Breast epithelium (tissue), 4 donors: ENCODE measurements at regions not wholly inside any gene's neighbourhood (a gene's known extent, or its start where the extent isn't known, plus 50 kb on each side); places are given as distances from the start of the nearest gene placed in this dataset.

Experiments
- DNase-seq, 2 donors: peaks; one replicate each; pipeline ENCODE4 v3.0.0-alpha.2; 2019; ENCODE audit warnings: low spot score in 2 of 2
- H3K27ac ChIP-seq, 2 donors: fragments of 200-600 bp; sonication (generic) in 1 of 2; one replicate each; pipeline ENCODE4 v1.5.1; 2016 to 2019; ENCODE audit warnings: mild to moderate bottlenecking in 1 of 2
- H3K27me3 ChIP-seq, 2 donors: fragments of 200-600 bp; sonication (generic) in 1 of 2; one replicate each; pipeline versions ENCODE4 v1.5.1 to v1.6.0; 2017 to 2019; ENCODE audit warnings: control low read depth in 1 of 2, mild to moderate bottlenecking in 1 of 2
- H3K36me3 ChIP-seq: fragments of 200-600 bp; one replicate; pipeline ENCODE4 v1.5.1; 2019
- H3K4me1 ChIP-seq, 2 donors: fragments of 200-600 bp; sonication (generic); one replicate each; pipeline ENCODE4 v1.5.1; 2016 to 2019; ENCODE audit warnings: control low read depth in 1 of 2
- H3K4me3 ChIP-seq, 3 donors: fragments of 200-600 bp; sonication (generic); 1 replicate in 2 of 3; 2 replicates in 1 of 3; pipeline ENCODE4 v1.5.1; 2016 to 2019; ENCODE audit warnings: mild to moderate bottlenecking in 3 of 3, moderate library complexity in 2 of 3
- H3K9me3 ChIP-seq, 2 donors: fragments of 200-600 bp; sonication (generic) in 1 of 2; one replicate each; pipeline ENCODE4 v1.5.1; 2016 to 2019; ENCODE audit warnings: control low read depth in 1 of 2
- POLR2A ChIP-seq: fragments of 450-650 bp; IDR thresholded peaks from one replicate; pipeline ENCODE4 v1.6.1; 2016; ENCODE audit warnings: antibody characterized with exemption, mild to moderate bottlenecking, moderate library complexity
- POLR2AphosphoS5 ChIP-seq, 3 donors: sonication (generic); formaldehyde crosslinking; IDR thresholded peaks; one replicate each; pipeline ENCODE4 v1.6.1; 2017; ENCODE audit warnings: antibody characterized with exemption in 3 of 3
- intact Hi-C: fragments of 100-400 bp; cut with DNase I; formaldehyde crosslinking; loops from one replicate; pipeline ENCODE4 v1.15.1; 2023; ENCODE audit warnings: low total_unique reads
- TF ChIP-seq, protein P1 (sequence below), 3 donors: fragments of 450-650 bp; IDR thresholded peaks; one replicate each; pipeline ENCODE4 v1.5.1; 2016 to 2017; ENCODE audit warnings: antibody characterized with exemption in 3 of 3, mild to moderate bottlenecking in 3 of 3, moderate library complexity in 3 of 3

DNA sequence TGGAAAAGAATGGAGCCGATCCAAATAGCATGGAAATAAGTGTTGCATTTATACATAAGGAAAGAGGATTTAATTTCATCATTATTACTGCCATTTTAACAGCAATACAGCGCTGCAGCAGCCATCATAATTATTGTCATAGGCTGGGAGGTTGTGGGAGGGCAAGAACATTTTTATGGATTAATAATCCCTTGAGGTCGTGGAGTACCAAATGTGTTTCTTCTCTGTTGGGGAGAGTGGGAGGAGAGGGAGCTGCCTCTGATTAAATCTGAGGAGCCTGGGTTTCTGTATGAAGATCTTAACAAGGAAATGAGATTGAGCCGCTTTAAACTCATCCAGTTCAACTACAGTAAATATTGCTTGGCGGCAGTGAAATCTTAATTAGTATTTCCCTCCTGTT, 805.9 kb downstream of the PCDH17 start:
- intact Hi-C loops, result no loop called here
- H3K36me3 ChIP-seq, result no peaks in the 10 kb centered on the region
- no peaks in the 10 kb centered on the region for H3K4me1 ChIP-seq
- TF ChIP-seq POLR2AphosphoS5 (IDR thresholded peaks at IDR 0.05) (no peak), POLR2A (no peak)
- TF ChIP-seq, protein P1, sequence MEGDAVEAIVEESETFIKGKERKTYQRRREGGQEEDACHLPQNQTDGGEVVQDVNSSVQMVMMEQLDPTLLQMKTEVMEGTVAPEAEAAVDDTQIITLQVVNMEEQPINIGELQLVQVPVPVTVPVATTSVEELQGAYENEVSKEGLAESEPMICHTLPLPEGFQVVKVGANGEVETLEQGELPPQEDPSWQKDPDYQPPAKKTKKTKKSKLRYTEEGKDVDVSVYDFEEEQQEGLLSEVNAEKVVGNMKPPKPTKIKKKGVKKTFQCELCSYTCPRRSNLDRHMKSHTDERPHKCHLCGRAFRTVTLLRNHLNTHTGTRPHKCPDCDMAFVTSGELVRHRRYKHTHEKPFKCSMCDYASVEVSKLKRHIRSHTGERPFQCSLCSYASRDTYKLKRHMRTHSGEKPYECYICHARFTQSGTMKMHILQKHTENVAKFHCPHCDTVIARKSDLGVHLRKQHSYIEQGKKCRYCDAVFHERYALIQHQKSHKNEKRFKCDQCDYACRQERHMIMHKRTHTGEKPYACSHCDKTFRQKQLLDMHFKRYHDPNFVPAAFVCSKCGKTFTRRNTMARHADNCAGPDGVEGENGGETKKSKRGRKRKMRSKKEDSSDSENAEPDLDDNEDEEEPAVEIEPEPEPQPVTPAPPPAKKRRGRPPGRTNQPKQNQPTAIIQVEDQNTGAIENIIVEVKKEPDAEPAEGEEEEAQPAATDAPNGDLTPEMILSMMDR (IDR thresholded peaks at IDR 0.05), result no peak
- H3K27ac ChIP-seq, result no peak overlapping the region
- DNase-seq, result no peak
- H3K9me3 ChIP-seq, result no peaks in the 10 kb centered on the region
- no peak overlapping the region for H3K4me3 ChIP-seq
- H3K27me3 ChIP-seq, result no peaks in the 10 kb centered on the region

DNA sequence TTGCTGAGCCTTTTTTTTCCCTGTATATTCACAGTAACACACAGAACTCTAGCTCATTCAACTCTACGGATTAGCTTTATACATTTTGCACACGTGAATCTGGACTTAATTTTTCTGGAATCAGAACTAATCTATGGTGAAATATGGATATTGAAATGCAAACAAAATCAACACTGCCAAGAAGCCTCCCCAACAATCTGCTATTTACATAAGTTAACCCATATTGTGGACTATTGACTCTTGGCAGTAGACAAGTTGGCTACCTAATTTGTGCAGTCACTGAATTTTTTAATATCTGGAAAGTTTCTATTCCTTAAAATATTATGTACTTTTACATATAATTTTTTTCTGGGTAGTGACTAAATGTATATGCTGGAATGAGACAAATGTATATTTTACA, 815.4 kb downstream of the PCDH17 start:
- Histone ChIP-seq H3K4me1 (no peaks in the 10 kb centered on the region), H3K36me3 (no peaks in the 10 kb centered on the region), H3K9me3 (no peaks in the 10 kb centered on the region), H3K27ac (no peak overlapping the region), H3K4me3 (no peak overlapping the region), H3K27me3 (no peaks in the 10 kb centered on the region)
- intact Hi-C loops, result no loop called here
- no peak for DNase-seq
- TF ChIP-seq, protein P1 (IDR thresholded peaks at IDR 0.05), result no peak
- no peak for TF ChIP-seq POLR2AphosphoS5 (IDR thresholded peaks at IDR 0.05)

DNA sequence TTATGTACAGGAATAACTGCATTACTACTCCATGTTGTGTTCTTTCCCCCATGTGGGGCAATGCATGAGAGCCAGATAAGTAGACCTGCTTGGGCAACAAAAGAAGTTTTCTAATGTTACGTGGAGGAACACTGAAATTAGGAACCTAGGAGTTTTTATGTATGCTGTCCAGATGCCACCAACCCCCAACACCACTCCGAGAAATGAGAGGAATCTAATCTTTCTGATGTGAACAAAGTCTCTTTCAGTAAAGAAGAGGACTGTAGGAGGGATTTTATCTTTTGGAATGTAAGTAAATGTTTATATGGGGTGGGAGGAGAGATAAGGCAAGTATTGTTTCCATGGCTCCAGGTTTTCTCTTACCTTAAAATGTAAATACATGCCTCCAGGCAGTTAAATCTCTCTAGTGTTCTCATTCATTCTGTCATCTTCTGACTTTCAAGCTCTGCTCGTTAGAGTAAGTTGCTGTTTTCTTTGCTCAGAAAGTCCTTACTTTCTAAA, 820.6 kb downstream of the PCDH17 start:
- H3K27me3 ChIP-seq, result no peaks in the 10 kb centered on the region

DNA sequence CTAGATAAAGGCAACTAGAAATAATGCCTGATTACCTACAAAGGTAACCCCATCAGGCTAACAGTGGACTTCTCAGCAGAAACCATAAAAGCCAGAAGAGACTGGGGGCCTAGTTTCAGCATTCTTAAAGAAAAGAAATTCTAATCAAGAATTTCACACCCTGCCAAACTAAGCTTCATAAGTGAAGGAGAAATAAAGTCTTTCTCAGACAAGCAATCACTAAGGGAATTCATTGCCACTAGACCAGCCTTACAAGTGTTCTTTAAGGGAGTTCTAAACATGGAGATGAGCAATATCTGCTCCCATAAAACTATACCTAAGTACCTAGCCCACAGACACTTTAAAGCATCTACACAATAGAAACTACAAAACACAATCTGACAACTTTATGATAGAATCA, 823.5 kb downstream of the PCDH17 start:
- Histone ChIP-seq H3K9me3 (peaks cover 0 to 6% of the 10 kb centered on the region in 2 donors), H3K27ac (no peak overlapping the region), H3K4me3 (no peak overlapping the region), H3K4me1 (no peaks in the 10 kb centered on the region), H3K36me3 (no peaks in the 10 kb centered on the region), H3K27me3 (no peaks in the 10 kb centered on the region)
- TF ChIP-seq, protein P1 (IDR thresholded peaks at IDR 0.05), result no peak
- TF ChIP-seq POLR2A, result no peak
- no peak for TF ChIP-seq POLR2AphosphoS5 (IDR thresholded peaks at IDR 0.05)
- no peak for DNase-seq
- intact Hi-C loops, result no loop called here

More for the DNA sequence above, 820.6 kb downstream of the PCDH17 start:
- intact Hi-C loops, result no loop called here
- TF ChIP-seq POLR2AphosphoS5 (IDR thresholded peaks at IDR 0.05) (no peak), POLR2A (no peak)
- TF ChIP-seq, protein P1 (IDR thresholded peaks at IDR 0.05), result no peak
- H3K27ac ChIP-seq, result no peak overlapping the region
- DNase-seq, result no peak
- no peak overlapping the region for H3K4me3 ChIP-seq
- H3K9me3 ChIP-seq, result peaks cover 0 to 6% of the 10 kb centered on the region in 2 donors
- no peaks in the 10 kb centered on the region for H3K4me1 ChIP-seq
- H3K36me3 ChIP-seq, result no peaks in the 10 kb centered on the region

DNA sequence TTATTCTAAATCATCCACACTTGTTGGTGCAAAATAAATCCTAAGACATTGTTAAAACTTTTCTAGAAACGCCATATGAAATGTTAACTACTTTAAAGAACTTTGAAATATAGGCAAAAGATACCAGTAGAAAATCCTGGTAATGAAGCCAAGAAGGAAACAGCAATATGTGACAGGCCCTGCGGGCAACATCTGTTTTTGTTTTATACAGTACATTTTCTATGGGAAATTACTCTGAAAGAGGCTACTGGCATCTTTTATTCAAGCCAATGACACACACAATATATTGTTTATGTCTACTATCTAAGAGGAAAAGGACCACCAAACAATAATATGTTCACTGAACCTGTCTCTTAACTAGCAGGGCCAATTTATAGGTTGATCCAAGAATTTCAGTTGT, 829.7 kb downstream of the PCDH17 start:
- H3K27me3 ChIP-seq, result no peaks in the 10 kb centered on the region
- no peak overlapping the region for H3K27ac ChIP-seq
- H3K4me3 ChIP-seq, result no peak overlapping the region
- H3K9me3 ChIP-seq, result no peaks in the 10 kb centered on the region
- DNase-seq, result no peak
- no peaks in the 10 kb centered on the region for H3K36me3 ChIP-seq
- no peaks in the 10 kb centered on the region for H3K4me1 ChIP-seq
- TF ChIP-seq, protein P1 (IDR thresholded peaks at IDR 0.05), result no peak
- TF ChIP-seq POLR2A, result no peak
- TF ChIP-seq POLR2AphosphoS5 (IDR thresholded peaks at IDR 0.05), result no peak
- intact Hi-C loops, result no loop called here
